ENCODE measurements at regions not wholly inside any gene's neighbourhood (a gene's known extent, or its start where the extent isn't known, plus 50 kb on each side); places are given as distances from the start of the nearest gene placed in this dataset.

GRCh38 chr11:57941875-57942274 is 81.8 kb upstream of the OR9Q1 start:
- TF ChIP-seq SNAI2 (CRISPR knock-in tag; IDR thresholded peaks at IDR 0.05) (no peak), TOX (CRISPR knock-in tag; IDR thresholded peaks at IDR 0.05; ENCODE audit: borderline replicate concordance) (no peak), OSR1 (CRISPR knock-in tag; IDR thresholded peaks at IDR 0.05) (no peak), ARNTL (CRISPR knock-in tag; IDR thresholded peaks at IDR 0.05; ENCODE audit: borderline replicate concordance, low read depth) (no peak), RARB (CRISPR knock-in tag; IDR thresholded peaks at IDR 0.05) (no peak), TCF4 (CRISPR knock-in tag; IDR thresholded peaks at IDR 0.05; ENCODE audit: borderline replicate concordance) (no peak), ESRRG (CRISPR knock-in tag; IDR thresholded peaks at IDR 0.05) (no peak)
- TF ChIP-seq, protein P1, sequence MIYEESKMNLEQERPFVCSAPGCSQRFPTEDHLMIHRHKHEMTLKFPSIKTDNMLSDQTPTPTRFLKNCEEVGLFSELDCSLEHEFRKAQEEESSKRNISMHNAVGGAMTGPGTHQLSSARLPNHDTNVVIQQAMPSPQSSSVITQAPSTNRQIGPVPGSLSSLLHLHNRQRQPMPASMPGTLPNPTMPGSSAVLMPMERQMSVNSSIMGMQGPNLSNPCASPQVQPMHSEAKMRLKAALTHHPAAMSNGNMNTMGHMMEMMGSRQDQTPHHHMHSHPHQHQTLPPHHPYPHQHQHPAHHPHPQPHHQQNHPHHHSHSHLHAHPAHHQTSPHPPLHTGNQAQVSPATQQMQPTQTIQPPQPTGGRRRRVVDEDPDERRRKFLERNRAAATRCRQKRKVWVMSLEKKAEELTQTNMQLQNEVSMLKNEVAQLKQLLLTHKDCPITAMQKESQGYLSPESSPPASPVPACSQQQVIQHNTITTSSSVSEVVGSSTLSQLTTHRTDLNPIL (CRISPR knock-in tag; IDR thresholded peaks at IDR 0.05; ENCODE audit: low read depth) = no peak
- TF ChIP-seq, protein P2, sequence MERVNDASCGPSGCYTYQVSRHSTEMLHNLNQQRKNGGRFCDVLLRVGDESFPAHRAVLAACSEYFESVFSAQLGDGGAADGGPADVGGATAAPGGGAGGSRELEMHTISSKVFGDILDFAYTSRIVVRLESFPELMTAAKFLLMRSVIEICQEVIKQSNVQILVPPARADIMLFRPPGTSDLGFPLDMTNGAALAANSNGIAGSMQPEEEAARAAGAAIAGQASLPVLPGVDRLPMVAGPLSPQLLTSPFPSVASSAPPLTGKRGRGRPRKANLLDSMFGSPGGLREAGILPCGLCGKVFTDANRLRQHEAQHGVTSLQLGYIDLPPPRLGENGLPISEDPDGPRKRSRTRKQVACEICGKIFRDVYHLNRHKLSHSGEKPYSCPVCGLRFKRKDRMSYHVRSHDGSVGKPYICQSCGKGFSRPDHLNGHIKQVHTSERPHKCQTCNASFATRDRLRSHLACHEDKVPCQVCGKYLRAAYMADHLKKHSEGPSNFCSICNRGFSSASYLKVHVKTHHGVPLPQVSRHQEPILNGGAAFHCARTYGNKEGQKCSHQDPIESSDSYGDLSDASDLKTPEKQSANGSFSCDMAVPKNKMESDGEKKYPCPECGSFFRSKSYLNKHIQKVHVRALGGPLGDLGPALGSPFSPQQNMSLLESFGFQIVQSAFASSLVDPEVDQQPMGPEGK (CRISPR knock-in tag; IDR thresholded peaks at IDR 0.05; ENCODE audit: borderline replicate concordance) = no peak
- TF ChIP-seq, protein P3, sequence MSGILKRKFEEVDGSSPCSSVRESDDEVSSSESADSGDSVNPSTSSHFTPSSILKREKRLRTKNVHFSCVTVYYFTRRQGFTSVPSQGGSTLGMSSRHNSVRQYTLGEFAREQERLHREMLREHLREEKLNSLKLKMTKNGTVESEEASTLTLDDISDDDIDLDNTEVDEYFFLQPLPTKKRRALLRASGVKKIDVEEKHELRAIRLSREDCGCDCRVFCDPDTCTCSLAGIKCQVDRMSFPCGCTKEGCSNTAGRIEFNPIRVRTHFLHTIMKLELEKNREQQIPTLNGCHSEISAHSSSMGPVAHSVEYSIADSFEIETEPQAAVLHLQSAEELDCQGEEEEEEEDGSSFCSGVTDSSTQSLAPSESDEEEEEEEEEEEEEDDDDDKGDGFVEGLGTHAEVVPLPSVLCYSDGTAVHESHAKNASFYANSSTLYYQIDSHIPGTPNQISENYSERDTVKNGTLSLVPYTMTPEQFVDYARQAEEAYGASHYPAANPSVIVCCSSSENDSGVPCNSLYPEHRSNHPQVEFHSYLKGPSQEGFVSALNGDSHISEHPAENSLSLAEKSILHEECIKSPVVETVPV (CRISPR knock-in tag; IDR thresholded peaks at IDR 0.05) = no peak

Data from SK-N-SH treated with all-trans-retinoic acid at 6 μM for 48 hours (cell line).